ENCODE measurements at regions not wholly inside any gene's neighbourhood (a gene's known extent, or its start where the extent isn't known, plus 50 kb on each side); places are given as distances from the start of the nearest gene placed in this dataset.

DNA sequence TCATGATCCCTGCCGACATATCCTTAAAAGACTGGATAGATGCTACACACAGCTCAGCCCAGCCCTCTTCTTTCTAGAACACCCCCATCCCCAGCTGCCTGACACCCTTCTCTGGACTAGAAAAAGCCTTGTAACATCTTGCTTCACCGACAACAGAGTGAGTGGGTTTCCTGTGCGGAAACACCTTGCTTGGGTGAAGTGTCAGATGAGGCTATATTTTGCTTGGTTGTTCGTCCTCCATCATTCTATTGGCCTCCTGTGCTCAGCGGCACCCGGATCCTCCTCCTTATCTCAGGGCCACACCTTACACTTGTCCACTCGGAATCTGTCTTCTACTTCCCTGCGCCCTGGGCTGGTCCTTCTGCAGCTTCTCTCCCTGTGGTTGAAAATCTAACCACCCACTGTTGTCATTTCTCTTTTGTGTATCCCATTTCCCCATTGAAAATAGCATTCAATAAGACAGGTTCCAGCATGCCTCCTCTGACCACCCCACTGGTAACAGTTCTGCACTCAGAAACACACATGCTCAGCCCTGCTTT is 101.3 kb upstream of the MLN start:
- TF ChIP-seq, protein P1, sequence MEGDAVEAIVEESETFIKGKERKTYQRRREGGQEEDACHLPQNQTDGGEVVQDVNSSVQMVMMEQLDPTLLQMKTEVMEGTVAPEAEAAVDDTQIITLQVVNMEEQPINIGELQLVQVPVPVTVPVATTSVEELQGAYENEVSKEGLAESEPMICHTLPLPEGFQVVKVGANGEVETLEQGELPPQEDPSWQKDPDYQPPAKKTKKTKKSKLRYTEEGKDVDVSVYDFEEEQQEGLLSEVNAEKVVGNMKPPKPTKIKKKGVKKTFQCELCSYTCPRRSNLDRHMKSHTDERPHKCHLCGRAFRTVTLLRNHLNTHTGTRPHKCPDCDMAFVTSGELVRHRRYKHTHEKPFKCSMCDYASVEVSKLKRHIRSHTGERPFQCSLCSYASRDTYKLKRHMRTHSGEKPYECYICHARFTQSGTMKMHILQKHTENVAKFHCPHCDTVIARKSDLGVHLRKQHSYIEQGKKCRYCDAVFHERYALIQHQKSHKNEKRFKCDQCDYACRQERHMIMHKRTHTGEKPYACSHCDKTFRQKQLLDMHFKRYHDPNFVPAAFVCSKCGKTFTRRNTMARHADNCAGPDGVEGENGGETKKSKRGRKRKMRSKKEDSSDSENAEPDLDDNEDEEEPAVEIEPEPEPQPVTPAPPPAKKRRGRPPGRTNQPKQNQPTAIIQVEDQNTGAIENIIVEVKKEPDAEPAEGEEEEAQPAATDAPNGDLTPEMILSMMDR (IDR thresholded peaks at IDR 0.05; ENCODE audit: insufficient read depth, low read depth, low read length): no peak
- no peak overlapping the region for H3K4me3 ChIP-seq (ENCODE audit: low read depth, low read length)
- no peak for DNase-seq (ENCODE audit: low read depth)

DNA sequence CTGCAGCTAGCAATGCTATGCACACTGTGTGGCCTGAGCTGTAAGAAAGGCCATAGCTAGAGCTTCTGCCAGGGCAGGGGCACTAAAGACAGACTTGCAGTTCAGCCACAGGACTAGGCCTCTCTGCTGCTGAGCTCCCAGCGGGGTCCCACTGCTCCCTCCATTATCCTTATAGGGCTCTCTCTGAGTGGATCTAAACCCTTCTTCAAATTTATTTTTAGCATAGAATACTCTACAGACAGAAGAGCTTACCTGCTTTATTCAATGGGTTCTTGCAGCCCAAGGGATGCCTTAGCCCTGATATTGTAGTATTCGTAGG is 100.9 kb upstream of the MLN start:
- H3K4me3 ChIP-seq (ENCODE audit: low read depth, low read length): no peak overlapping the region
- TF ChIP-seq, protein P1 (IDR thresholded peaks at IDR 0.05; ENCODE audit: insufficient read depth, low read depth, low read length): no peak
- DNase-seq (ENCODE audit: low read depth): no peak

DNA sequence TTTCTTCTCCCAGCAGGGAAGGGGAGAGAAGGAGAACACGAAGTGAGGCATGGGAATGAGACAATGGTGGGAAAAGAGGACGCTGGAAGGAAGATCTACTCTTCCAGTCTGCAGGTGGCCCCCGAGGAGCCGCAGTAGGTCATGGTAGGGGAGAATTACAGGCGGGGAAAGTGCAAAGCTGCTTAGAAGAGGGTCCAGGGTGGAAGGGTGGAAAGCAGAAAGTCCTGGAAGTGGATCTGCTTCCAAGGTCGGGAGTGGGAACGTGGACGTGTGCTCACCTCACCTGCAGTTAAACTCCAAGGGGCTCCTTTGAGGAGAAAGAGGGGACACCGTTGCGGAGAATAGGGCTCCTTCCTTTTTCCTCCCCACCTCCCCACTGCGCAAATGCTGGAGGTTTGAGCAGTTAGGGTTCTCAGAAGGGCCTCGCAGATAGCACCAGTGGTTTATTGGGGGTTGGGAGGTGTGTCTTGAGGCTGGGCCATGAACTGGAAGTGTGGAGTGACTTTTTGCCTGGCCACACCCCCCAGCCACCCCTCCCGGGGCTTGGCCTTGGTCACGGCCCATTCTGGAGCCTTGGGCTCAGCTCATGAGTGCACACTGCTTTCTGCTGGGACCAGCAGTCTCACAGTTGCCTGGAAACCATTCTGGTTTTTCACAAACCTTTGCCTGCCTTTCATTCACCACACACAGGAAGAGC is 100.4 kb upstream of the MLN start:
- DNase-seq (ENCODE audit: low read depth): no peak

DNA sequence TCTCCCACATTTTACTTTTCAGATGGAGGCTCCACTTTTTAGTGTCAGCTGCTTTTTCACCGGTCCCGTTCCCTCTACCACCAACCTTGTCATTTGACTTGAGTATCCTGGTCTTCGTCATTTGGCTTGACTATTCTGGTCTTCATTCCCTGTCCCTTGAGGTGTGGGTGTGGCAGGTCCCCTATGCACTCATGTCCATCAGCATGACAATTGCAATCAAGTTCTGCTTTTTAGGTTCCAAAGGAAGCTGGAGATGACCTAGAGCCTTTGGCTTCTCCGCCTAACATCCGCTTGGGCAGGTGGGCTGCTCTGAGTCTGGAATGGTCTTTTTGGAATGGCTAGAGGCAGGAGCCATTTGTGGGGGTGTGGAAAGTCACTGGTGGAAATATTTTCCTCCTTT is 99.8 kb upstream of the MLN start:
- no peak overlapping the region for H3K4me3 ChIP-seq (ENCODE audit: low read depth, low read length)
- TF ChIP-seq, protein P1 (IDR thresholded peaks at IDR 0.05; ENCODE audit: insufficient read depth, low read depth, low read length): no peak
- no peak for DNase-seq (ENCODE audit: low read depth)

More for the DNA sequence above, 100.4 kb upstream of the MLN start:
- no peak overlapping the region for H3K4me3 ChIP-seq (ENCODE audit: low read depth, low read length)
- TF ChIP-seq, protein P1 (IDR thresholded peaks at IDR 0.05; ENCODE audit: insufficient read depth, low read depth, low read length): no peak

DNA sequence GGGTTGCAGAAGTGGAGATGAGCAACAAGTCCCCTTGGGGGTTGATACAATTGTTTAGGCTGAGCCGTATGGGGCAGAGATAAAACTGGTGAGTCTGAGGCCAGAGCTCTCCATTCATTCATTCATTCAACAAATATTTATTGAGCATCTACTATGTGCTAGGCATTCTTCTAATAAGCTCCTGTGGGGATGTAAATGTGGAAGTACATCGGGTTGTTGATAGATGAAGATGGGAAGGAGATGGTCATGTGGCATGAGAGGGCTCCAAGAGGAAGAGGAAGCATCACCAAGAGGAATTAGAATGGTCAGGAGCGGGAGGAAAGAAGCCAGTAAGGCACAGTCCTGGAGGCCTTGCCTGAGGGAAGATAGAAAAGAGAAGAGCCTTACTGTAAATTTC is 98.7 kb upstream of the MLN start:
- no peak for DNase-seq (ENCODE audit: low read depth)
- no peak overlapping the region for H3K4me3 ChIP-seq (ENCODE audit: low read depth, low read length)
- TF ChIP-seq, protein P1 (IDR thresholded peaks at IDR 0.05; ENCODE audit: insufficient read depth, low read depth, low read length): no peak

DNA sequence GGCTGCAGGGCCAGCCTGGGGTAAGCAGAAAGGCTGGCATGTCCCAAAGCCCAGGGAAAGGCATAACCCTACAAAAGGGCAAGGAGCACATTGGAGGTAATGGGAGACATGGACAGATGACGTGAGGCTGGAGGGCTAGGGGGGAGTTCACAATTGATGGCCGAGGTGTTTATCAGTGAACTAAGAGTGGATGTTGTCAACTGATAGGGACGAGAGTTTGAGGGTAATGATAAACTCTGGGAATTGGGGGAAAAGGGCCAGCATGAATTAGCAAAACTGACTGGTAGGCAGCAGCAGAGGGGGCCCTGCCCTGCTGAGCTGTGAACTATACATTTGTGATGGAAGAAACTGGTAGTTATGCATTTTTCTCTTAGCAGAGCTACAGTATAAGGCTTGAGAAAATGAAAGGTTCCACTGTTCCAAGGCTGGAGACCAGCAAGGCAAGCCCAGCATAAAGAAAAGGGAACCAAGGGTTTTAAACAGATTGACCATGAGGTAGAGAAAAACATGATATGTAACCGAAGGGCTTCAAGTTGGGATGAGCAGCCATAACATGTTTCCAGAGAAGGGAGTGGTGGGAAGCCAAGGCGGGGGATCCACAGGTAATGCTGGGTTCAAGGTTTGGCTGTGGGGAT is 98.1 kb upstream of the MLN start:
- no peak for DNase-seq (ENCODE audit: low read depth)
- TF ChIP-seq, protein P1 (IDR thresholded peaks at IDR 0.05; ENCODE audit: insufficient read depth, low read depth, low read length): no peak
- no peak overlapping the region for H3K4me3 ChIP-seq (ENCODE audit: low read depth, low read length)

All from fibroblast of villous mesenchyme (primary cell).